RPMI8226 (cell line): ENCODE measurements at regions not wholly inside any gene's neighbourhood (a gene's known extent, or its start where the extent isn't known, plus 50 kb on each side); places are given as distances from the start of the nearest gene placed in this dataset.
"Not testable (repeated sequence)": the region's sequence is repeated elsewhere in the genome, so short reads cannot be mapped to it uniquely, and the experiment has no call there.

Experiments used
- DNase-seq: peaks from one replicate; pipeline ENCODE4 v3.0.0-alpha.2; 2015

DNA sequence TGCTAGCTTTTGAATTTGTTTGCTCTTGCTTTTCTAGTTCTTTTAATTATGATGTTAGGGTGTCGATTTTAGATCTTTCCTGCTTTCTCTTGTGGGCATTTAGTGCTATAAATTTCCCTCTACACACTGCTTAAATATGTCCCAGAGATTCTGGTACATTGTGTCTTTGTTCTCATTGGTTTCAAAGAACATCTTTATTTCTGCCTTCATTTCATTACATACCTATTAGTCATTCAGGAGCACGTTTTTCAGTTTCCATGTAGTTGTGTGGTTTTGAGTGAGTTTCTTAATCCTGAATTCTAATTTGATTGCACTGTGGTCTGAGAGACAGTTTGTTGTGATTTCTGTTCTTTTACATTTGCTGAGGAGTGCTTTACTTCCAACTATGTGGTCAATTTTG lies 51.2 kb upstream of the MB21D2 start:
- not testable (repeated sequence) for DNase-seq

DNA sequence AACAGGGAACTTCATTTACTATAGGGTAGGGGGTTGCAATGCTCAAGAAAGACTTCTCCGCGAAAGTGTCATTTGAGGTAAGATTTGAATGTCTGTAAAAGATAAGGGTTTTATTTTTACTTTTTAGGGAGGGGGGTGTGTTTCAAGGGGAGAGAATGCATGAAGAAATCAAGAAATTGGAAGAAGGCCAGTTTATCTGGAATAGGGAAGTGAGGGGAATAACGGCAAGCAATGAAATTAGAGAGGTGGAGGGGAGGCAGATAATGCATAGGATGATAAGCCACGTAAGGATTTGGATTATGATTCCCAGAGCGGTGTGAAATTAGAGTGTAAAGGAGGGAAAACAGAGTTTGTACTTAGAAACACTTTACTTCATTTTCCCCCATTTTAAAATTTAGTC lies 63.0 kb upstream of the MB21D2 start:
- DNase-seq: no peak

DNA sequence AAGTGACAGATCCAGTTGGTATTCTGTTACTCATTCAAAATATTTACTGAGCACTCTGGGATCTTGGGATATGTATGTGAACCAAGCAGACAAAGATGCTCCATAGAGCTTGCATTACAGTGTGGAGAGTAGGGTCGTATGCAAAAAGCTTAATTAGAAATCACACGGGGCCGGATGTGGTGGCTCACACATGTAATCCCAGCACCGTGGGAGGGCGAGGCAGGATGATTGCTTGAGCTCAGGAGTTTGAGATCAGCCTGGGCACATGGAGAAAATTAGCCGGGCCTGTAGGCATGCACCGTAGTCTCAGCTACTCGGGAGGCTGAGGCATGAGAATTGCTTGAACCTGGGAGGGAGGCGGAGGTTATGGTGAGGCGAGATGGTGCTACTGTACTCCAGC lies 68.7 kb upstream of the MB21D2 start:
- no peak for DNase-seq

DNA sequence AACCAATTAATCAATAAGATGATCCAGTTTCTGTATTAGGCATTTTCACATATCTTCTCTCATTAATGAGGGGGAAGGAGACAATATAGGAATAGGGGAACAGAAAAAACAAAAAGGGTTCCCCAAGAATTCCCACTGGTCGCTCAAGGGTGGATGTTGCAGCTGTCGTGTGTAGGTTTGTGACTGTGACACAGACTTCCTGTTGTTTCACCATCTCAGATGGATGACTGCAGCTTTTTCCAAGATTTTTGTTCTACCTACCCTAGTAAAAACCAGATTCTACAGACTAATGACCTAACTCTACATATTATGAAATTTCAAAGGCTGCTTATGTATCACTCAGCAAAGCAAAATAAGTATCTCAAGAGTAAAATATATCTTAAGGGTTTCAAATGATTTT lies 73.7 kb upstream of the MB21D2 start:
- no peak for DNase-seq

DNA sequence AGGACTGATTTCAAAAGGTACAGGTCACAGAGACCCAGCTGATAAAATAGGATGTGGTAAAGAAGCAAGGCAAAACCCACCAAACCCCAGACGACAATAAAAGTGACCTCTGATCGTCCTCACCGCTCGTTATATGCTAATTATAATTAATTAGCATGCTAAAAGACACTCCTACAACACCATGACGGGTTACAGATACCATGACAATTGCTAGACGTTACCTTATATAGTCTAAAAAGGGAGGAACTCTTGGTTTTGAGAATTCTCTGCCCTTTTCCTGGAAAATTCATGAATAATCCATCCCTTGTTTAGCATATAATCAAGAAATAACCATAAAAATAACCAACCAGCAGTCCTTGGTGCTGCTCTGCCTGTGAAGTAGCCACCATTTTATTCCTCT lies 74.7 kb upstream of the MB21D2 start:
- DNase-seq: no peak

DNA sequence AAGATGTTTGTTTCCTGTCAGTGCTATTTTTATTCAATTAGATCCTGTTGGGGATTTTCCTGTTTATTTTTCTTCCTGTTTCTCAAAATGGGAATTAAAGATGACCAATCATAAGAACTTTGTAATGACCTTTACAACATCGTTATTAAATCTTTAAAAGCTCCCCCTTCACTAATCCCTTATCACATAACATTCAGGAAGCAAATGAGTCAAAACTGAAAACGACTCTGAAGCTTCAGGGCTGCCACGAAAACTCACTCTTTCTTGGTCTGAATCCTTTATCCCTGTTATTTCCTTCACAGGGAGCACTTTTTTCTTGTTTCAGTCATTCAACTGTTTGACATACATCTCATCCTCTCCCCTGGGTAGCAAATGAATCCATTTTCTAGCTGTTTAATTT lies 75.8 kb upstream of the MB21D2 start:
- DNase-seq: no peak

DNA sequence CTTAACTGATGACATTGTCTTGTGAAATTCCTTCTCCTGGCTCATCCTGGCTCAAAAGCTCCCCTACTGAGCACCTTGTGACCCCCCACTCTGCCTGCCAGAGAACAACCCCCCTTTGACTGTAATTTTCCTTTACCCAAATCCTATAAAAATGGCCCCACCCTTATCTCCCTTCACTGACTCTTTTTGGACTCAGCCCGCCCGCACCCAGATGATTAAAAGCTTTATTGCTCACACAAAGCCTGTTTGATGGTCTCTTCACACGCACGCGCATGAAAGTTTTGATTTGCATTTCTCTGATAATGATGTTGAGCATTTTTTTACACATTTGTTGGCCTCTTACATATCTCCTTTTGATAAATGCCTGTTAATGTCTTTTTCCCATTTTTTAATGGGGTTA lies 83.5 kb upstream of the MB21D2 start:
- DNase-seq: not testable (repeated sequence)

DNA sequence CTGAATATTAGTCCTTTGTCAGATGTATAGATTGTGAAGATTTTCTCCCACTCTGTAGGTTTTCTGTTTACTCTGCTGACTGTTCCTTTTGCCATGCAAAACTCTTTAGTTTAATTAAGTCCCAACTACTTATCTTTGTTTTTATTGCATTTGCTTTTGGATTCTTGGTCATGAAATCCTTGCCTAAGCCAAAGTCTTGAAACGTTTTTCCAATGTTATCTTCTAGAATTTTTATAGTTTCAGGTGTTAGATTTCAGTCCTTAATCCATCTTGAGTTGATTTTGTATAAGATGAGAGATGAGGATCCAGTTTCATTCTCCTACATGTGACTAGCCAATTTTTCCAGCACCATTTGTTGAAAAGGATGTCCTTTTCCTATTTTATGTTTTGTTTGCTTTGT lies 86.0 kb upstream of the MB21D2 start:
- DNase-seq: not testable (repeated sequence)

DNA sequence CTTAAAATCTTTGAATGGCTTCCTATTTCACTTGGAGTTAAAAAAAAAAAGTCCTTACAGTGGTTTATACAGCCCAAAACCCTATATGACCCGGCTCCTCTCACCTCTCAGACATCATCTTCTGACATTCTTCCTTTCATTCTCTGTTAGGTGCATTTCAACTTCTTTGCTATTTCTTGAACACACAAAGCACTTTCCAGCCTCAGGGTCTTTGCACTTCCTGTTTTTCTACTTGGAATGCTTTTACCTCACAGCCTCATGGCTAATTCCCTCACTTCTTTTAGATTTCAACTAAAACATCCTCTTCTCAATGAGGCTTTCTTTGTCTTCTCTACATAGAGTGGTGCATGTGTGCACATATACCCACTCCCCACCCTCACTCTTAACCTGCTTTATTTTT lies 91.0 kb upstream of the MB21D2 start:
- no peak for DNase-seq

DNA sequence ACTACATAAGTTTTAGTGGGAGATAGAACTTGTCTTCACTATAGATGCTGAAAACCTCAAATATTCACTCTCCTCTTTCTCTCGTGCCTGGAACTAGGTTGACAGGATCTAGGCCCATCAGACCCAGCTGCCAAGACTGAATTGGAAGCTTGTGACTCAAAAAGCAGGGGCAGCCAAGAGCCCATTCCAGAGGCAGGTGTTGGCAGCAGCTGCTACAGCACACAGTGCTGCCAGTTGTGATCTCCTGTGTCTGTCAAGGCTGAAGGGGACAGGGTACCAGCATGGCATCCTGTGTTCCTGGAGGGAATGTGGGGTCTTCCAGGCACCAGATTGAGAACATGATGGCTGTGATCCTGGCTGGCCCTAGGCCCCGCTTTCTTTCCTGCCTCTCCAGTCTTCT lies 92.5 kb upstream of the MB21D2 start:
- DNase-seq: no peak

DNA sequence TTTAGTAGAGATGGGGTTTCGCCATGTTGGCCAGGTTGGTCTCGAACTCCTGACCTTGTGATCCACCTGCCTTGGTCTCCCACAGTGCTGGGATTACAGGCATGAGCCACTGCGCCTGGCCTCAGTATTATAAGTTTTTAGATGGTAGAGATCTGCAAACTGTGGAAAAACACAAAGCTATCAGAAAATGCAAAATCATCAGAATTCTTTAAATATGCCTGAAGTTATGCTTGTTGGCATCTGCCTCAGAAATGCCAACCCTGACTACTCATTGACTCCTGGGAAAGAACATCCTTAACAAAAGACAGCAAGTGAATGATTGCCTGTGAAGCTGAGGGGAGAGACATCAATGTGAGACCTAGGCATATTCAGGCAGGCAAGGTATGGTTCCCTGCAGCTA lies 94.3 kb upstream of the MB21D2 start:
- DNase-seq: no peak

DNA sequence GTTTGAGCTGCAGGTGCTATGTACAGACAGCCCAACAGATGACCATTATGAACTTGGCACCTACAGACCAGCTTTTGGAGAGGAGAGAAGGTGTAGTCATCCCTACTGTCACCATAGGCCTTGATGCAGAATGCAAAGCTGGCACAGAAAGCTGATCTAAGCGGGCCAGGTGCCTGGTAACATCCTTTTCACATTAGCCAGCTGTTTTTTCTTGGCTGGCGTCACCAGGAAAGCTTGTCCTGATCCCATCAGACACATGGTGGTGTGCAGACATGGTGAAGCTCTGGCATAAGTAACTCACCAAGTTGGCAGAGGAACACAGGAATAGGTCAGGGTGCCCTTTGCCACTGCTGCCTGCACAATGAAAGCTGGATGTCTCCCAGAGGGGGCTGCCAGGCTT lies 97.2 kb upstream of the MB21D2 start:
- no peak for DNase-seq

DNA sequence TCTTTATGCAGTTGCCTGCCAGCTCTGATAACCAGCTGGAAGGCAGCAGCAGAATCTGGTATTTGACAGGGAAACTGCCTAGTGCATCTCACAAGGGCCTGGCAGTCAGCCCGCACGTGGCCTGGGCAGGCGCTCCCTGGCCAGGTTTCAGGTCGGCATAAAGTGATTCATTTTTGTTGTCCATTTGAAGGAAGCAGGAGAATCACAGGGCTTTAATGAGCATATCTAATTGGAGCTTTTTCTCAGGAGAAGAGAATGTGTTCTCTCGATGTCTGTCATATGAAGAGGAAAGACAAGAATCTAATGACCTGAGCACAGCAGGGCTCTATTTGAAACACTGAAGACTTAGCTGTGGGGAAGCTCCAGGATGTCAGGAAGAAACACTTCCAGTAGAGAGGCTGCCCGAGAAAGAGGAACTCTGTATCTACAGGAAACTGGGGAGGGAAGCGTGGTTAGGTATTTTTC lies 98.8 kb upstream of the MB21D2 start:
- DNase-seq: no peak

DNA sequence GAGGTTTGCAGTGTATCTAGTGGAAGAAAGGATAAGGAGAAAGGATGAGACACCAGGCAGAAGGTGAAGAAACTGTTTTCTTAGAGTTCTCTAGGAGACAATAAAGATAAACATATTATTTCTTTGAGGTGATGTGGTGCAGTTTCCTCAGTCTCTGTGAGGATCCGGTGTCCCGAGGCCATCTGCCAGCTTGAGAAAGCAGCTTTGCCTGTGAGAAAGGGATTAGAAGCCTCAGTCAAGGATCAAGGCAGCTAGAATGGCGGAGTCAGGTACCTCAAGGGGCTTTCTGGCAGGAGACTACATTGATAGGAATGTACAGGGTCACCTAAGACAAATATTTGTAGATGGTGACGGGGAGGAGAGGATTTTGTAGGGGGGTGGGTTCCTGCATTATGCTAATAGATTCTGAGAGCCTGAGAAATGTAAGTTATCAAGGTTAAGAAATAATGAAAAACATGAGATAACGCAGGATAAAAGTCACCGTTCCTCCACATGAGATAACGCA lies 103.9 kb upstream of the MB21D2 start:
- DNase-seq: no peak

DNA sequence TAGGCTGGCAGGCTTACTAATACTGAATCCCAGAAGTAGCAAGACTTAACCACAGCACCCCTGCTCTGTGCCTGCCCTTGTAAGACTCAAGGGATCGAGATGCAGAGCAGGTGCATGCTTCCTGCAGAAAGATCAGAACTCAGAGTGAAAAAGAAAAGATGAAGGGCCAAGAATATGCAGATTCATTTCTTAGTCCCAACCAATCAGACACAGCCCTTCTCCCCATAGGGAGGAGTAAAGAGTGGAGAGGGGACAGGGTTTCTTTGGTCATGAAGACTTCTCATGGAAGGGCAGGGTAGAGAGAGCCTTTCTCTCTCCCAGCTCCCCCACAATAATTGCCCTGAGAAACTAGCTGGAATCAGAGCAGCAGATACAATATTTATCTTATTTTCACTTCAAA lies 105.6 kb upstream of the MB21D2 start:
- DNase-seq: no peak

DNA sequence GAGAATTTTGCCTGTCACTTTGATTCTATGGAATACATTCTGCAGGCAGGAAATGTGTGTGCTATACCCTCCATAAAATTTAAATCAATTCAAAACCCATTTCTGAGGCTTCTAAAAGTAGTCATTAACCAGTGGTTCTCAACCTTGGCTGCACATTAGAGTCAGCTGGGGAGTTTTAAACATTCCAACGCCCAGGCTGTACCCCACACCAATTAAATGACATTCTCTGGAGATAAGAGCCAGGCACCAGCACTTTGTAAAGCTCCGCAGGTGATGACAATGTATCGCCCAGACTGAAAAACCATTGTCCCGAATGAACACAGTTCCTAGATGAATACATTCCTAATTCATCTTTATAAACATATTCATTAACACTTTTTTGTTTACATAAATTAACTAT lies 110.6 kb upstream of the MB21D2 start:
- DNase-seq: no peak

DNA sequence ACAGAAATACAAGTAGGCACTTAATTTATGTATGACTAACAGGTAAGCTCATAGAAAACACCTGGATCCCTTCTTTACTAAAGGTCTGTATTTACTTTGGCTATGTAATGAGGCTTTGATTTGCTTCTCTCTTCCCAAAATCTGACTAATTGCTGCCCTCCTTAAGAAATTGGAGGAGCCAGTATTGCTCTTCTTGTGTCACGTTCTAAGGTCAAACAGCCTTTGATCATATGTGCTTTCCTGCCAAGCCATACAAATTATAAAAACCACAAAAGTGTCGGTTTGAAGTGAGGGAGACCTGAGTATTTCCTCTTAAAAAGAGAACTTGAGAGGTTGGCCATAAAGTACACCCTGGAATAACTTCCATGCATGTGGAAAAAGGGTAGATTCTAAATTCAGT lies 112.1 kb upstream of the MB21D2 start:
- DNase-seq: no peak

DNA sequence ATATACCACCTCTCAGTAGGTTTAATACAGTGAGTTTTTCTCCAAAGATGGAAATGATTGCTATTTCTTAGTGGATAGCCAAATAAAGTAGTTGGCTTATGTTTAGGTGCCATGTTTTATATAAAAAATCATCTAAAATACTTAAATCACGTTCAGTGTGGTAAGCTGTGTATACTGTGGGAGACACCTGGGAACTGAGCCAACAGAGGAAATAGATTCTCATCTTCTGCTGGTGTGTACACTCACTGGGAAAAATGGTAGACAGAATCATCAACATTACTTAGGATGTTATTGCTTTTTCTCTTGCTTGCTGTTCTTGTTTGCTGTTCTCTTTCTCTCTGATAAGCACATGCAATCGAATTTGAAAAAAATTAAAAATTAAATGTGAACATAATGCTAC lies 112.6 kb upstream of the MB21D2 start:
- DNase-seq: no peak

DNA sequence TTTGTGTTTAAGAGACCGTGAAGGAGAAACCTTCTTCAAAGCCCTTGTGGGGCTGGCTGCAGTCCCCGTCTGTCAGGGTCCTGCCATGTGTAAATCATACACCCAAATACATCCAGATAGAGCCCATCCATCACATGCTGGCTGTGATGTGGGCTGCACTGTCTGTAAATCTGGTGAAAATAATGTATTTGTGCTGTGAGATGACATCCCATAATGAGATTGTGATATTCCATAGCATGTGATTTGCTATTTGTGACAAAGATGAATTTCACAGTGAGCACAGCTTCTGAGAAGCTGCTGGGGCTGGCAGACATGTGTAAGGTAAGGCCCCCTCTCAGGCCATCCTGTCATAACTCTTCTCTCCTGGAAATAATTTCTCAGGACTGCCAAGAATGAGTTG lies 114.3 kb upstream of the MB21D2 start:
- no peak for DNase-seq

DNA sequence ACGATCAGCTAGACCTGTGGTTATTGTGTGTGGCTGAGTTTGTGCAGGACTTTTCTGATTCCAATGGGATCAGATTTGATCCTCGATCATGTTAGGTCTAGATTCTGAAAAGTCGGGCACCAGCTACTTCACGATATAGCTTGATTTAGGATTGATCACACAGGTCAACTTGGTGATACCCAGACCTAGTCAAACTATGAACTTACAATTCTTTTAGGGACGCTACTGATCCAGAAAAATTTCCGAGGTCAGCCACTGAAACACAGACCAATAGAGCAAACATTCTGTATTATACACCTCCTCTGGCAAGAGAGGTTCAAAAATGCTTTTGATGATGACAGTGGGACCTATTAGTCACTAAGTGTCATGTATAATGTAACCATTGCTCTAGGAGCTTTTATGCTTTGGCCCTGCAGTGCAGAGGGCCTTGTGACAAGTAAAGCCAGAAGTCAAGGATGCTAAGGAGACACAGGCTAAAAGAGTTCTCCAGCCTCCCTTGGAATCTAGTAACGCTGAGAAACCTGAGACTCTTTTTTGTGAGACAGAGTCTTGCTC lies 115.6 kb upstream of the MB21D2 start:
- no peak for DNase-seq

DNA sequence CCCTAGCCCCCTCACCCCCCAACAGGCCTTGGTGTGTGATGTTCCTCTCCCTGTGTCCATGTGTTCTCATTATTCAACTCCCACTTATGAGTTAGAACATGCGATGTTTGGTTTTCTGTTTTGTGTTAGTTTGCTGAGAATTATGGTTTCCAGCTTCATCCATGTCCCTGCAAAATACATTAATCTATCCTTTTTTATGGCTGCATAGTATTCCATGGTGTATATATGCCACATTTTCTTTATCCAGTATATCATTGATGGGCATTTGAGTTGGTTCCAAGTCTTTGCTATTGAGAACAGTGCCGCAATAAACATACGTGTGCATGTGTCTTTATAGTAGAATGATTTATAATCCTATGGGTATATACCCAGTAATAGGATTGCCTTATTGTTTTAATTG lies 120.2 kb upstream of the MB21D2 start:
- DNase-seq: not testable (repeated sequence)

DNA sequence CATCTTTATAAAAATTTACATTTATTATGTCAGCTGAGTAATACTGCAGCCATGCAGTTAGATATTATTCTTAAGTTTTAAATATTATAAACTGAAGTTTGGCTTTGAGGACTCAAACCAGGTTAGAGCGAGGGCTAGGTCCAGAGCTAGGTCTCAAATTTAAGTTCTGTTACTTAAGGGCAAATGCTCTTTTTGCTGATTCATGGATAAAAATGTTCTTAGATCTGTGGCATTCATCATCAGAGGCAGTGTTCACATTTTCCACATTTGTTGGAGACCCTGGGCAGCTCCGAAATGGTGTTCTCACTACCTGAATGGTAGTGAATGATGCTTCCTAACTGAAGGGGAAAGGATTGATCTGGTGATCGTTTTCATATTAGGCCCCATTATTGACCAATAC lies 121.4 kb upstream of the MB21D2 start:
- DNase-seq: no peak

DNA sequence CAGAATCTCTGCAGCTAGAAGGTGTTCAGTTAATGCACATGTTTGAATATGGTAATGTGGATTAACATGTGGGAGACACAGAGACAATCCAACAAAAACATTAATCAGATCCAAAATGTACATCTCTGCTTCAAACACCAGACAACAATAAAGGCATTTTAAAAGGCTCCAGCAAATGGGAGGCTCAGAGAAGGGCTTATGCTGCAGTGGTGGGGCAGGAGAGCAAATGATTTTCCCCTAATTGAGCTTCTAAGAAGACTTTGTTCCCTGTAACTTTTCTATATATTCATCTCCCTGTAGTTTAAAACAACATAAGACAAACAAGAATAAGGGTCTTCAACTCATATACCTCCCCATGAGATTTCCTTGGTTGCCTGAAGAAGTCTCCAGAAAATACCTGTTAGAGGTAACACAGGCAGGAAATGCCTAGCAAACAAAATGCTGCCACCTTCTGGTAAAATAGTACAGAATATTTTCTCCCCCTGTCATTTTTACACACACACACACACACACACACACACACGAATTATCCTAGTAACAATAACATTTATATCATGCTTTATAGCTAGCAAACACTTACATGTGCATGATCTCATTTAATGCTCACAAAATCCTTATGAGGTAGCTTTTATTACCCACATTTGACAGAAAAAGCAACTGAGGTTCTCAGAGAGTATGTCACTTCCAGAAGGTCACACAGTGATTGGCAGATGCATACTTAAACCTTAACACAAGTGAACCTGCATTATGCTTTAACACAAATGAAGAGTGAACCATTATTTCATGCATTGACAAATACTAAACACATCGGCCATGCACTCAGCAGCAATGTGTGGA lies 123.4 kb upstream of the MB21D2 start:
- DNase-seq: peak; percentile 48

DNA sequence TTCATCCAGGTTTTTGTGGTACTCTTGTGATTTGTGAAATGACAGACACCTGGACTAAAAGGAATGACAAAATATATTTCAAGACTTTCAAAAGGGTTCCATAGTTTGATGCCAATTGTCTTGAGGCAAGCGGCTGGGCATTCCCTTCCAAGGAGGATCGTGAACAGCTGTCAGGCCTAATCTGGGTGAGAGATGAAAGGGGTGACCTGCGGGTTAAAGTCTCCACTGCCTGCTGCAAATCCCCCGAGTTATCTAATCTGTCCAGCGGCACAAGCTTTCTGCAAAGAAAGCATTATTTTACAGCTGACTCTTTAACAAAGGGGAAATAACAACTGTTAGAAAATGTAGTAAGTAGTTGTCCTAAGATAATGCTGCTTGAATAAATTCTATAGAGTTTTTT lies 128.7 kb upstream of the MB21D2 start:
- DNase-seq: no peak

DNA sequence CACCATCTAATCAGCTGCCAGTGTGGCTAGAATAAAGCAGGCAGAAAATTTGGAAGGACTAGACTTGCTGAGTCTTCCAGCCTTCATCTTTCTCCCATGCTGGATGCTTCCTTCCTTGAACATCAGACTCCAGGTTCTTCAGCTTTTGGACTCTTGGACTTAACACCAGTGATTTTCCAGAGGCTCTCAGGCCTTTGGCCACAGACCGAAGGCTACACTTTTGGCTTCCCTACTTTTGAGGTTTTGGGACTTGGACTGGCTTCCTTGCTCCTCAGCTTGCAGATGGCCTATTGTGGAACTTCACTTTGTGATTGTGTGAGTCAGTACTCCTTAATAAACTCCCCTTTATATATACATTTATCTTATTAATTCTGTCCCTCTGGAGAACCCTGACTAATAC lies 129.8 kb upstream of the MB21D2 start:
- not testable (repeated sequence) for DNase-seq
